ENCODE measurements at regions not wholly inside any gene's neighbourhood (a gene's known extent, or its start where the extent isn't known, plus 50 kb on each side); places are given as distances from the start of the nearest gene placed in this dataset.

- Histone ChIP-seq H3K9me3 (replicated peaks) (peaks cover 20% of the 10 kb centered on the region), H3K4me1 (peaks cover 10% of the 10 kb centered on the region), H3K36me3 (no peaks in the 10 kb centered on the region), H3K27ac (replicated peaks) (no peak overlapping the region), H3K27me3 (ENCODE audit: low read depth) (no peaks in the 10 kb centered on the region), H3K4me3 (no peak overlapping the region)
- TF ChIP-seq, protein P1, sequence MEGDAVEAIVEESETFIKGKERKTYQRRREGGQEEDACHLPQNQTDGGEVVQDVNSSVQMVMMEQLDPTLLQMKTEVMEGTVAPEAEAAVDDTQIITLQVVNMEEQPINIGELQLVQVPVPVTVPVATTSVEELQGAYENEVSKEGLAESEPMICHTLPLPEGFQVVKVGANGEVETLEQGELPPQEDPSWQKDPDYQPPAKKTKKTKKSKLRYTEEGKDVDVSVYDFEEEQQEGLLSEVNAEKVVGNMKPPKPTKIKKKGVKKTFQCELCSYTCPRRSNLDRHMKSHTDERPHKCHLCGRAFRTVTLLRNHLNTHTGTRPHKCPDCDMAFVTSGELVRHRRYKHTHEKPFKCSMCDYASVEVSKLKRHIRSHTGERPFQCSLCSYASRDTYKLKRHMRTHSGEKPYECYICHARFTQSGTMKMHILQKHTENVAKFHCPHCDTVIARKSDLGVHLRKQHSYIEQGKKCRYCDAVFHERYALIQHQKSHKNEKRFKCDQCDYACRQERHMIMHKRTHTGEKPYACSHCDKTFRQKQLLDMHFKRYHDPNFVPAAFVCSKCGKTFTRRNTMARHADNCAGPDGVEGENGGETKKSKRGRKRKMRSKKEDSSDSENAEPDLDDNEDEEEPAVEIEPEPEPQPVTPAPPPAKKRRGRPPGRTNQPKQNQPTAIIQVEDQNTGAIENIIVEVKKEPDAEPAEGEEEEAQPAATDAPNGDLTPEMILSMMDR (IDR thresholded peaks at IDR 0.05; ENCODE audit: borderline replicate concordance): no peak
- intact Hi-C loops (cut with micrococcal nuclease): no loop called here
- no peak for DNase-seq
Observed at GRCh38 chr11:62030071-62030684, 62.7 kb upstream of the FTH1 start.

DNA sequence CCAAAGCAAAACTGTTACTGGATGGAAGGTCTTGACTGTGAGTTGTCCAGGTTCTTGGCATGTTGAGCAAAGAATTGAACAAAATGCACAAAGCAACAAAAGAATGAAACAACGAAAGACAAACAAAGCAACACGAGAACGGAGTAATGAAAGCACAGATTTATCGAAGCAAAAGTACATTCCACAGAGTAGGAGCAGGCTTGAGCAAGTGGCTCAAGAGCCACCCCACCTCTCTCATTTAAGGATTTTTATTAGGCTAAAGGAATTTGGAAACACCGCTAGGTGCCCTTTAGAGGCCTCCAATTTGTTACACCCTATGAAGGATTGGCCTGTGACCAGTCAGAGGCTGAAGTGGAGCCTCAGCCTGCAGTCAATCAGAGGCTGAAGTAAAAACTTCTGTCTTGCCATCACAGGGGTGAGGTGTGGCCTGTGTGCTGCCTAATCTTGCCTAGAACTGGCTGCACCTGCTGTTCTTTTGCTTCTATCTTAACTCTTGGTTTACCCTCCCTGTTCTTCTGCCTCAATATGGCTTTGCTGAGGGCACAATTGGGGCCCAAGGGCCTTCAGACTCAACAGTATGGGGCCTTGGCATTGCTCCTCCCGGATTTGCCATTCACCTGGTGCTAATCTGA, 59.4 kb upstream of the FTH1 start:
- TF ChIP-seq, protein P1 (IDR thresholded peaks at IDR 0.05; ENCODE audit: borderline replicate concordance): no peak
- Histone ChIP-seq H3K4me1 (peaks cover 17% of the 10 kb centered on the region), H3K4me3 (no peak overlapping the region), H3K27me3 (ENCODE audit: low read depth) (no peaks in the 10 kb centered on the region), H3K9me3 (replicated peaks) (peaks cover 10% of the 10 kb centered on the region), H3K36me3 (no peaks in the 10 kb centered on the region), H3K27ac (replicated peaks) (no peak overlapping the region)
- intact Hi-C loops (cut with micrococcal nuclease): no loop called here
- no peak for DNase-seq

DNA sequence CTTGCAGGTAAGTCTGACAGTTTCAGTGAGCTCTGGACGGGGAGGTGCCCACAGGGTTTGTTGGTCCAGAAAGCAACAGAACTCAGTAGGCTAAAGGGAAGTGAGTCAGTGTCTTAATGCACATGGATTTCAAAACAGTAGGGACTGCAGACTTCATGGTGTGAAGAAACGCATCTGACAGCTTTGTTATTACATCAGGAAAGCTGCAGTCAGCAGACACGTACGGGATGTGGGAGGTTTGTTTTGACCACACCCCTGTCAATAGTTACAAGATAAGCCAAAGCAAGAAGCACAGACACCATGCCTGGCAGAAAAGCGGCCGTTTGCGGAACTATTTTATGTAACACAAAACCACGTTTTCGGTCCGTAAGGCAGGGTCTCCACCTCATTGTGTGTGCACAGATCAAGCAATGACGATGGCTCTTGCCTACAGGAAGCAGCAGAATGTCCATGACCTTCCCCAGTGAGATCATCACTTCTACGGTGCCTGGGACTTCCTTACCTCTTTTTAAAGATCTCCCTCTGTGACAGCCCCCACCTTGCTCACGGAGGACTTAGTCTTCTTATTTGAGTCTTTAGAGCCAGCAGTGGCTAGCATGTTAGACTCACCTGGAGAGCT, 58.2 kb upstream of the FTH1 start:
- DNase-seq: peak; percentile 48
- TF ChIP-seq, protein P1 (IDR thresholded peaks at IDR 0.05; ENCODE audit: borderline replicate concordance): no peak
- intact Hi-C loops (cut with micrococcal nuclease): no loop called here
- H3K27ac ChIP-seq (replicated peaks): peak overlapping the region; percentile 76
- H3K27me3 ChIP-seq (ENCODE audit: low read depth): no peaks in the 10 kb centered on the region
- H3K4me3 ChIP-seq: peak overlapping the region; percentile 29
- H3K9me3 ChIP-seq (replicated peaks): peaks cover 23% of the 10 kb centered on the region
- no peaks in the 10 kb centered on the region for H3K36me3 ChIP-seq
- peaks cover 17% of the 10 kb centered on the region for H3K4me1 ChIP-seq

- no peak for DNase-seq
- Histone ChIP-seq H3K4me1 (peaks cover 17% of the 10 kb centered on the region), H3K27me3 (ENCODE audit: low read depth) (no peaks in the 10 kb centered on the region), H3K27ac (replicated peaks) (peak overlapping the region; percentile 76), H3K9me3 (replicated peaks) (peaks cover 24% of the 10 kb centered on the region), H3K36me3 (no peaks in the 10 kb centered on the region), H3K4me3 (peak overlapping the region; percentile 29)
- TF ChIP-seq, protein P1 (IDR thresholded peaks at IDR 0.05; ENCODE audit: borderline replicate concordance): no peak
- intact Hi-C loops (cut with micrococcal nuclease): no loop called here
Observed at GRCh38 chr11:62024936-62025486, 57.6 kb upstream of the FTH1 start.

DNA sequence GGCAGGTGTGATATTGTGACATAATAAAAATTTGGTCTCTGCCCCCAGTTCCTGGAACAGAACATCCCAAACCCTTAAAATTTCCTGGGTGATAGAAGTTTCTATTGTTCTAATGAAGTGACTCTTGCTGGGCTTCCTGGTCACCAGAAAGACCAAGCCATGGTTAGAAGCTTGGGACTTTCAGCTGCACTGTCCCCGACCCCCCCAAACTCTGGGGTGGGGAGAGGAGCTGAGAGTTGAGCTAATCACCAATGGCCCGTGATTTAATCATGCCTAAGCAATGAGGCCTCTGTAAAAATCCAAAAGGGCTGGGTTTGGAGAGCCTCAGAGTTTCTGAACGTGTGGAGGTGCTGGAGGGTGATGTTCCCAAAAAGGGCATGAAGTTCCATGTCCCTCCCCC, 54.8 kb upstream of the FTH1 start:
- Histone ChIP-seq H3K4me3 (no peak overlapping the region), H3K36me3 (no peaks in the 10 kb centered on the region), H3K27ac (replicated peaks) (no peak overlapping the region), H3K4me1 (peaks cover 17% of the 10 kb centered on the region), H3K27me3 (ENCODE audit: low read depth) (no peaks in the 10 kb centered on the region), H3K9me3 (replicated peaks) (peaks cover 24% of the 10 kb centered on the region)
- intact Hi-C loops (cut with micrococcal nuclease): no loop called here
- TF ChIP-seq, protein P1 (IDR thresholded peaks at IDR 0.05; ENCODE audit: borderline replicate concordance): no peak
- DNase-seq: no peak
